ENCODE measurements at regions not wholly inside any gene's neighbourhood (a gene's known extent, or its start where the extent isn't known, plus 50 kb on each side); places are given as distances from the start of the nearest gene placed in this dataset.
"Not testable (repeated sequence)": the region's sequence is repeated elsewhere in the genome, so short reads cannot be mapped to it uniquely, and the experiment has no call there.

- no peak for ATAC-seq (ENCODE audit: insufficient read depth, low read depth)
- Histone ChIP-seq H3K4me2 (ENCODE audit: insufficient read depth, low read length) (no peak overlapping the region), H2AFZ (ENCODE audit: low read depth, low read length) (no peak overlapping the region), H3K79me2 (ENCODE audit: insufficient read depth, low read length) (no peaks in the 10 kb centered on the region), H3K9me3 (ENCODE audit: insufficient read depth, low read length, severe bottlenecking) (no peaks in the 10 kb centered on the region), H3K27me3 (ENCODE audit: insufficient read depth, low read length, poor library complexity) (no peaks in the 10 kb centered on the region), H3K4me1 (ENCODE audit: insufficient read depth, low read length) (no peaks in the 10 kb centered on the region), H3K4me3 (ENCODE audit: low read depth in 1 of 2, low read length in 2 of 2) (no peak overlapping the region), H3K36me3 (ENCODE audit: insufficient read depth, low read length) (no peaks in the 10 kb centered on the region), H3K27ac (ENCODE audit: low read length) (no peak overlapping the region), H3K9ac (ENCODE audit: low read depth, low read length) (no peak overlapping the region), H4K20me1 (ENCODE audit: insufficient read depth, low read length) (no peaks in the 10 kb centered on the region)
- no peak for DNase-seq
- no peak for TF ChIP-seq EZH2 (IDR thresholded peaks at IDR 0.05; ENCODE audit: borderline replicate concordance, low read depth, low read length, severe bottlenecking)
- TF ChIP-seq CTCF (IDR thresholded peaks at IDR 0.05; ENCODE audit: borderline replicate concordance, extremely low read depth, low read length, poor library complexity, severe bottlenecking), result no peak
These were observed 796.5 kb downstream of the PRIM2 start for GRCh38 chr6:58113960-58114359.

- H3K27ac ChIP-seq (ENCODE audit: low read length); H4K20me1 ChIP-seq (ENCODE audit: insufficient read depth, low read length); H3K9me3 ChIP-seq (ENCODE audit: insufficient read depth, low read length, severe bottlenecking); H3K4me2 ChIP-seq (ENCODE audit: insufficient read depth, low read length); DNase-seq; H3K36me3 ChIP-seq (ENCODE audit: insufficient read depth, low read length); ATAC-seq (ENCODE audit: insufficient read depth, low read depth); H3K9ac ChIP-seq (ENCODE audit: low read depth, low read length); H3K4me3 ChIP-seq (ENCODE audit: low read depth in 1 of 2, low read length in 2 of 2); H3K4me1 ChIP-seq (ENCODE audit: insufficient read depth, low read length); H3K79me2 ChIP-seq (ENCODE audit: insufficient read depth, low read length); H2AFZ ChIP-seq (ENCODE audit: low read depth, low read length); H3K27me3 ChIP-seq (ENCODE audit: insufficient read depth, low read length, poor library complexity): not testable (repeated sequence)
These were observed 799.7 kb downstream of the PRIM2 start for GRCh38 chr6:58117162-58117561.

- not testable (repeated sequence) for H3K36me3 ChIP-seq (ENCODE audit: insufficient read depth, low read length); H3K4me1 ChIP-seq (ENCODE audit: insufficient read depth, low read length); DNase-seq; H3K27me3 ChIP-seq (ENCODE audit: insufficient read depth, low read length, poor library complexity); H3K4me3 ChIP-seq (ENCODE audit: low read depth in 1 of 2, low read length in 2 of 2); H3K9me3 ChIP-seq (ENCODE audit: insufficient read depth, low read length, severe bottlenecking); H3K4me2 ChIP-seq (ENCODE audit: insufficient read depth, low read length); H3K27ac ChIP-seq (ENCODE audit: low read length); ATAC-seq (ENCODE audit: insufficient read depth, low read depth); H3K79me2 ChIP-seq (ENCODE audit: insufficient read depth, low read length); H3K9ac ChIP-seq (ENCODE audit: low read depth, low read length); H4K20me1 ChIP-seq (ENCODE audit: insufficient read depth, low read length); H2AFZ ChIP-seq (ENCODE audit: low read depth, low read length)
These were observed 804.2 kb downstream of the PRIM2 start for GRCh38 chr6:58121616-58122015.

- H3K79me2 ChIP-seq (ENCODE audit: insufficient read depth, low read length); H3K9me3 ChIP-seq (ENCODE audit: insufficient read depth, low read length, severe bottlenecking); ATAC-seq (ENCODE audit: insufficient read depth, low read depth); H4K20me1 ChIP-seq (ENCODE audit: insufficient read depth, low read length); H3K9ac ChIP-seq (ENCODE audit: low read depth, low read length); H3K27ac ChIP-seq (ENCODE audit: low read length); H3K4me3 ChIP-seq (ENCODE audit: low read depth in 1 of 2, low read length in 2 of 2); H3K36me3 ChIP-seq (ENCODE audit: insufficient read depth, low read length); H3K4me2 ChIP-seq (ENCODE audit: insufficient read depth, low read length); DNase-seq; H2AFZ ChIP-seq (ENCODE audit: low read depth, low read length); H3K4me1 ChIP-seq (ENCODE audit: insufficient read depth, low read length); H3K27me3 ChIP-seq (ENCODE audit: insufficient read depth, low read length, poor library complexity): not testable (repeated sequence)
These were observed 806.3 kb downstream of the PRIM2 start for GRCh38 chr6:58123770-58124169.

- not testable (repeated sequence) for H4K20me1 ChIP-seq (ENCODE audit: insufficient read depth, low read length); H3K27ac ChIP-seq (ENCODE audit: low read length); H3K4me2 ChIP-seq (ENCODE audit: insufficient read depth, low read length); ATAC-seq (ENCODE audit: insufficient read depth, low read depth); DNase-seq; H3K4me3 ChIP-seq (ENCODE audit: low read depth in 1 of 2, low read length in 2 of 2); H3K79me2 ChIP-seq (ENCODE audit: insufficient read depth, low read length); H2AFZ ChIP-seq (ENCODE audit: low read depth, low read length); H3K9me3 ChIP-seq (ENCODE audit: insufficient read depth, low read length, severe bottlenecking); H3K9ac ChIP-seq (ENCODE audit: low read depth, low read length); H3K36me3 ChIP-seq (ENCODE audit: insufficient read depth, low read length); H3K27me3 ChIP-seq (ENCODE audit: insufficient read depth, low read length, poor library complexity); H3K4me1 ChIP-seq (ENCODE audit: insufficient read depth, low read length)
These were observed 811.1 kb downstream of the PRIM2 start for GRCh38 chr6:58128549-58128948.

- not testable (repeated sequence) for ATAC-seq (ENCODE audit: insufficient read depth, low read depth); H3K9me3 ChIP-seq (ENCODE audit: insufficient read depth, low read length, severe bottlenecking); H3K9ac ChIP-seq (ENCODE audit: low read depth, low read length); H3K79me2 ChIP-seq (ENCODE audit: insufficient read depth, low read length); H3K4me1 ChIP-seq (ENCODE audit: insufficient read depth, low read length); H4K20me1 ChIP-seq (ENCODE audit: insufficient read depth, low read length); H3K4me2 ChIP-seq (ENCODE audit: insufficient read depth, low read length); H3K27ac ChIP-seq (ENCODE audit: low read length); H3K4me3 ChIP-seq (ENCODE audit: low read depth in 1 of 2, low read length in 2 of 2); H3K36me3 ChIP-seq (ENCODE audit: insufficient read depth, low read length); DNase-seq; H2AFZ ChIP-seq (ENCODE audit: low read depth, low read length); H3K27me3 ChIP-seq (ENCODE audit: insufficient read depth, low read length, poor library complexity)
These were observed 811.7 kb downstream of the PRIM2 start for GRCh38 chr6:58129098-58129497.

- H3K9ac ChIP-seq (ENCODE audit: low read depth, low read length); H3K27me3 ChIP-seq (ENCODE audit: insufficient read depth, low read length, poor library complexity); H2AFZ ChIP-seq (ENCODE audit: low read depth, low read length); H3K4me3 ChIP-seq (ENCODE audit: low read depth in 1 of 2, low read length in 2 of 2); ATAC-seq (ENCODE audit: insufficient read depth, low read depth); H3K27ac ChIP-seq (ENCODE audit: low read length); H4K20me1 ChIP-seq (ENCODE audit: insufficient read depth, low read length); H3K79me2 ChIP-seq (ENCODE audit: insufficient read depth, low read length); H3K9me3 ChIP-seq (ENCODE audit: insufficient read depth, low read length, severe bottlenecking); H3K36me3 ChIP-seq (ENCODE audit: insufficient read depth, low read length); DNase-seq; H3K4me2 ChIP-seq (ENCODE audit: insufficient read depth, low read length); H3K4me1 ChIP-seq (ENCODE audit: insufficient read depth, low read length): not testable (repeated sequence)
These were observed 822.3 kb downstream of the PRIM2 start for GRCh38 chr6:58139746-58140145.

- DNase-seq; H3K79me2 ChIP-seq (ENCODE audit: insufficient read depth, low read length); H3K36me3 ChIP-seq (ENCODE audit: insufficient read depth, low read length); H3K4me1 ChIP-seq (ENCODE audit: insufficient read depth, low read length); H3K9me3 ChIP-seq (ENCODE audit: insufficient read depth, low read length, severe bottlenecking); H3K27me3 ChIP-seq (ENCODE audit: insufficient read depth, low read length, poor library complexity); H2AFZ ChIP-seq (ENCODE audit: low read depth, low read length); ATAC-seq (ENCODE audit: insufficient read depth, low read depth); H3K4me3 ChIP-seq (ENCODE audit: low read depth in 1 of 2, low read length in 2 of 2); H3K27ac ChIP-seq (ENCODE audit: low read length); H4K20me1 ChIP-seq (ENCODE audit: insufficient read depth, low read length); H3K9ac ChIP-seq (ENCODE audit: low read depth, low read length); H3K4me2 ChIP-seq (ENCODE audit: insufficient read depth, low read length): not testable (repeated sequence)
These were observed 853.6 kb downstream of the PRIM2 start for GRCh38 chr6:58171025-58171424.

Data from DND-41 (cell line).